Liver (tissue), 8 donors: ENCODE measurements at regions not wholly inside any gene's neighbourhood (a gene's known extent, or its start where the extent isn't known, plus 50 kb on each side); places are given as distances from the start of the nearest gene placed in this dataset.

Experiments used
- DNase-seq: peaks from one replicate; pipeline ENCODE4 v3.0.0-alpha.2; 2017; ENCODE audit warnings: low spot score
- H3K27ac ChIP-seq, 2 donors: one replicate each; pipeline ENCODE4 v1.7.0; 2013; ENCODE audit warnings: inconsistent platforms in 2 of 2, low read length in 2 of 2, control low read depth in 1 of 2, low read depth in 1 of 2, mild to moderate bottlenecking in 1 of 2
- H3K27me3 ChIP-seq, 4 donors: one replicate each; pipeline versions ENCODE4 v1.6.1 to v1.7.0; 2013; ENCODE audit warnings: low read length in 3 of 4, inconsistent platforms in 1 of 4, mild to moderate bottlenecking in 1 of 4, moderate library complexity in 1 of 4; ENCODE audit not compliant: control insufficient read depth in 4 of 4, insufficient read depth in 4 of 4
- H3K36me3 ChIP-seq, 4 donors: one replicate each; pipeline versions ENCODE4 v1.6.1 to v1.7.0; 2013; ENCODE audit warnings: low read length in 3 of 4, mild to moderate bottlenecking in 3 of 4, low read depth in 1 of 4, moderate library complexity in 1 of 4; ENCODE audit not compliant: control insufficient read depth in 4 of 4, insufficient read depth in 3 of 4
- H3K4me1 ChIP-seq, 4 donors: one replicate each; pipeline versions ENCODE4 v1.6.1 to v1.7.0; 2013; ENCODE audit warnings: low read length in 3 of 4, mild to moderate bottlenecking in 3 of 4, moderate library complexity in 1 of 4; ENCODE audit not compliant: control insufficient read depth in 4 of 4, insufficient read depth in 4 of 4
- H3K4me3 ChIP-seq, 3 donors: one replicate each; pipeline versions ENCODE4 v1.6.1 to v1.7.0; 2013; ENCODE audit warnings: low read length in 3 of 3, control low read depth in 1 of 3, low read depth in 1 of 3, mild to moderate bottlenecking in 1 of 3
- H3K9ac ChIP-seq, 2 donors: one replicate each; pipeline ENCODE4 v1.7.0; 2013; ENCODE audit warnings: low read length in 2 of 2, mild to moderate bottlenecking in 2 of 2, moderate library complexity in 2 of 2, control low read depth in 1 of 2, low read depth in 1 of 2
- H3K9me3 ChIP-seq, 4 donors: one replicate each; pipeline versions ENCODE4 v1.6.1 to v1.7.0; 2013; ENCODE audit warnings: low read length in 3 of 4; ENCODE audit not compliant: control insufficient read depth in 4 of 4
- CTCF ChIP-seq: fragments of 150-350 bp; IDR thresholded peaks from 2 replicates; pipeline ENCODE4 v1.5.1; 2017; ENCODE audit warnings: improper control_type of control experiment, low read depth, low read length; ENCODE audit not compliant: missing input control
- FOXA1 ChIP-seq: IDR thresholded peaks from 2 replicates; pipeline ENCODE4 v1.6.1; 2016; ENCODE audit warnings: antibody characterized with exemption
- FOXA2 ChIP-seq: IDR thresholded peaks from 2 replicates; pipeline ENCODE4 v1.6.1; 2016; ENCODE audit warnings: antibody characterized with exemption
- GABPA ChIP-seq, 2 donors: IDR thresholded peaks in 1 of 2; conservative IDR thresholded peaks in 1 of 2; 2 replicates each; pipeline ENCODE4 v1.6.1; 2016; ENCODE audit warnings: antibody characterized with exemption in 2 of 2, mild to moderate bottlenecking in 1 of 2, moderate library complexity in 1 of 2
- HNF4G ChIP-seq: IDR thresholded peaks from 2 replicates; pipeline ENCODE4 v1.6.1; 2016; ENCODE audit warnings: antibody characterized with exemption
- MAX ChIP-seq: IDR thresholded peaks from 2 replicates; pipeline ENCODE4 v1.6.1; 2016; ENCODE audit warnings: antibody characterized with exemption
- NR2F2 ChIP-seq: IDR thresholded peaks from 2 replicates; pipeline ENCODE4 v1.6.1; 2016; ENCODE audit warnings: antibody characterized with exemption
- RAD21 ChIP-seq, 2 donors: IDR thresholded peaks; 2 replicates each; pipeline ENCODE4 v1.6.1; 2016; ENCODE audit warnings: antibody characterized with exemption in 2 of 2, mild to moderate bottlenecking in 2 of 2
- RXRA ChIP-seq, 2 donors: IDR thresholded peaks; 2 replicates each; pipeline ENCODE4 v1.6.1; 2017 to 2018; ENCODE audit warnings: antibody characterized with exemption in 2 of 2, mild to moderate bottlenecking in 1 of 2
- SP1 ChIP-seq: IDR thresholded peaks from 2 replicates; pipeline ENCODE4 v1.6.1; 2018; ENCODE audit warnings: antibody characterized with exemption, mild to moderate bottlenecking
- TAF1 ChIP-seq: conservative IDR thresholded peaks from 2 replicates; pipeline ENCODE4 v1.6.1; 2016; ENCODE audit warnings: antibody characterized with exemption, mild to moderate bottlenecking
- YY1 ChIP-seq: IDR thresholded peaks from 2 replicates; pipeline ENCODE4 v1.6.1; 2016; ENCODE audit warnings: antibody characterized with exemption, mild to moderate bottlenecking
- ZBTB33 ChIP-seq: IDR thresholded peaks from 2 replicates; pipeline ENCODE4 v1.6.1; 2016; ENCODE audit warnings: antibody characterized with exemption
- WGBS: extraction: QIAGEN DNeasy Blood & Tissue Kit; methylation state at CpG from one replicate; pipeline ENCODE4 v1.1.7; 2013; 5-methylcytosine and 5-hydroxymethylcytosine counted together
- donor health status: healthy.
- donor health status: healthy.
- donor health status: healthy.
- donor health status: healthy.
- donor health status: healthy.

GRCh38 chr20:39243962-39244361 is 281.8 kb downstream of the DHX35 start:
- Histone ChIP-seq H3K27ac (no peak overlapping the region), H3K4me3 (no peak overlapping the region), H3K9me3 (no peaks in the 10 kb centered on the region), H3K27me3 (no peaks in the 10 kb centered on the region), H3K4me1 (no peaks in the 10 kb centered on the region), H3K9ac (no peak overlapping the region), H3K36me3 (no peaks in the 10 kb centered on the region)
- no peak for TF ChIP-seq CTCF
- DNase-seq, result no peak
- WGBS, result 79% methylated on average over 1 of the region's 1 CpG

GRCh38 chr20:39242614-39243013 is 280.5 kb downstream of the DHX35 start:
- no peaks in the 10 kb centered on the region for H3K9me3 ChIP-seq
- no peak for TF ChIP-seq YY1
- TF ChIP-seq FOXA2, result no peak
- TF ChIP-seq MAX, result no peak

DNA sequence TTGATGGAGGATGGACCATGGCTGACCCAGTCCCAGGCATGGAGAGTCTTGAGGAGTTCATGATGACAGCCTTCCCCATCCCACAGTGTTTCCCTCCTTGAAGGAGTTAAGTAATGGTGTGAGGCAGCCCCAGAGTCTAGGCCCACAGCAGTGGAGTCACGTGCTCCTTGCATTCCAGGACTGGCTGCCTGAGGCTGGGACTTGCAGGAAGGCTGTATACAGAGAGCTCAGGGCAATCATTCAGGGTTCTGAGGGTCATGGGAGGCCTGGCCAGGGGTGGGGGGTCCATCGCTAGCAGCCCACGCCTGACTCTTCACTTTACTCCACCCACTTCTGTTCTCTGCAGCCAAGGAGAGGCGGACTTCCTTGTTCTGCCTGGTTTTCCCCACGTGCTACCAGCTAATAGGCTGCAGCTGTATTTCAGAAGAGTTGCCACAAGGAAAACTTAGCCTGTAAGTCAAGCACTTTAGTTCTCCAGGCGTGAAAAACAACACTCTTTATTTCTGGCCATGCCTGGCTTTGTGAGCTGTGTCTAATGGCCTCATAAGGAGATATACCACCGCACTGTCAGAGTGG is 272.5 kb downstream of the DHX35 start:
- H3K9ac ChIP-seq, result no peak overlapping the region
- DNase-seq, result no peak
- TF ChIP-seq RAD21 (IDR thresholded peaks at IDR 0.05), result no peak
- TF ChIP-seq FOXA1, result no peak
- no peak for TF ChIP-seq FOXA2
- TF ChIP-seq SP1, result no peak
- TF ChIP-seq ZBTB33, result no peak
- TF ChIP-seq HNF4G, result no peak
- TF ChIP-seq TAF1, result no peak
- no peak for TF ChIP-seq NR2F2
- TF ChIP-seq GABPA (IDR thresholded peaks at IDR 0.05 in 1 of 2, conservative IDR thresholded peaks at IDR 0.05 in 1 of 2), result no peak
- TF ChIP-seq YY1, result no peak
- no peak for TF ChIP-seq RXRA (IDR thresholded peaks at IDR 0.05)

More at GRCh38 chr20:39242614-39243013, 280.5 kb downstream of the DHX35 start:
- DNase-seq, result no peak
- Histone ChIP-seq H3K36me3 (no peaks in the 10 kb centered on the region), H3K27me3 (no peaks in the 10 kb centered on the region), H3K27ac (no peak overlapping the region), H3K9ac (no peak overlapping the region), H3K4me1 (no peaks in the 10 kb centered on the region), H3K4me3 (no peak overlapping the region)

More for the DNA sequence above, 272.5 kb downstream of the DHX35 start:
- Histone ChIP-seq H3K27ac (no peak overlapping the region), H3K4me1 (no peaks in the 10 kb centered on the region), H3K36me3 (no peaks in the 10 kb centered on the region), H3K4me3 (no peak overlapping the region), H3K9me3 (no peaks in the 10 kb centered on the region), H3K27me3 (no peaks in the 10 kb centered on the region)
- WGBS, result 74% methylated on average over 7 of the region's 7 CpGs
